ENCODE measurements at regions not wholly inside any gene's neighbourhood (a gene's known extent, or its start where the extent isn't known, plus 50 kb on each side); places are given as distances from the start of the nearest gene placed in this dataset.

- no peak overlapping the region for H3K27ac ChIP-seq
- TF ChIP-seq, protein P1, sequence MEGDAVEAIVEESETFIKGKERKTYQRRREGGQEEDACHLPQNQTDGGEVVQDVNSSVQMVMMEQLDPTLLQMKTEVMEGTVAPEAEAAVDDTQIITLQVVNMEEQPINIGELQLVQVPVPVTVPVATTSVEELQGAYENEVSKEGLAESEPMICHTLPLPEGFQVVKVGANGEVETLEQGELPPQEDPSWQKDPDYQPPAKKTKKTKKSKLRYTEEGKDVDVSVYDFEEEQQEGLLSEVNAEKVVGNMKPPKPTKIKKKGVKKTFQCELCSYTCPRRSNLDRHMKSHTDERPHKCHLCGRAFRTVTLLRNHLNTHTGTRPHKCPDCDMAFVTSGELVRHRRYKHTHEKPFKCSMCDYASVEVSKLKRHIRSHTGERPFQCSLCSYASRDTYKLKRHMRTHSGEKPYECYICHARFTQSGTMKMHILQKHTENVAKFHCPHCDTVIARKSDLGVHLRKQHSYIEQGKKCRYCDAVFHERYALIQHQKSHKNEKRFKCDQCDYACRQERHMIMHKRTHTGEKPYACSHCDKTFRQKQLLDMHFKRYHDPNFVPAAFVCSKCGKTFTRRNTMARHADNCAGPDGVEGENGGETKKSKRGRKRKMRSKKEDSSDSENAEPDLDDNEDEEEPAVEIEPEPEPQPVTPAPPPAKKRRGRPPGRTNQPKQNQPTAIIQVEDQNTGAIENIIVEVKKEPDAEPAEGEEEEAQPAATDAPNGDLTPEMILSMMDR (IDR thresholded peaks at IDR 0.05), result no peak
- no peak for TF ChIP-seq ZFX (IDR thresholded peaks at IDR 0.05; ENCODE audit: borderline replicate concordance)
Measured at GRCh38 chr6:48429021-48429420, 318.0 kb upstream of the PTCHD4 start.

GRCh38 chr6:48426636-48427035 lies 315.6 kb upstream of the PTCHD4 start:
- TF ChIP-seq, protein P1 (IDR thresholded peaks at IDR 0.05), result no peak
- no peak for TF ChIP-seq ZFX (IDR thresholded peaks at IDR 0.05; ENCODE audit: borderline replicate concordance)
- no peak overlapping the region for H3K27ac ChIP-seq

GRCh38 chr6:48423640-48424365 lies 312.8 kb upstream of the PTCHD4 start:
- TF ChIP-seq, protein P1 (IDR thresholded peaks at IDR 0.05), result no peak
- TF ChIP-seq ZFX (IDR thresholded peaks at IDR 0.05; ENCODE audit: borderline replicate concordance), result no peak

GRCh38 chr6:48419992-48420391 lies 309.0 kb upstream of the PTCHD4 start:
- no peak overlapping the region for H3K27ac ChIP-seq
- no peak for TF ChIP-seq ZFX (IDR thresholded peaks at IDR 0.05; ENCODE audit: borderline replicate concordance)
- TF ChIP-seq, protein P1 (IDR thresholded peaks at IDR 0.05), result no peak

More at GRCh38 chr6:48423640-48424365, 312.8 kb upstream of the PTCHD4 start:
- no peak overlapping the region for H3K27ac ChIP-seq

- no peak overlapping the region for H3K27ac ChIP-seq
- TF ChIP-seq ZFX (IDR thresholded peaks at IDR 0.05; ENCODE audit: borderline replicate concordance), result no peak
- TF ChIP-seq, protein P1 (IDR thresholded peaks at IDR 0.05), result no peak
Measured at GRCh38 chr6:48417927-48418326, 306.9 kb upstream of the PTCHD4 start.

GRCh38 chr6:48412656-48413055 lies 301.7 kb upstream of the PTCHD4 start:
- TF ChIP-seq ZFX (IDR thresholded peaks at IDR 0.05; ENCODE audit: borderline replicate concordance), result no peak
- TF ChIP-seq, protein P1 (IDR thresholded peaks at IDR 0.05), result no peak
- H3K27ac ChIP-seq, result no peak overlapping the region

- no peak overlapping the region for H3K27ac ChIP-seq
- no peak for TF ChIP-seq ZFX (IDR thresholded peaks at IDR 0.05; ENCODE audit: borderline replicate concordance)
Measured at GRCh38 chr6:48404927-48405326, 293.9 kb upstream of the PTCHD4 start.
